CD14-positive monocyte (primary cell): ENCODE measurements at regions not wholly inside any gene's neighbourhood (a gene's known extent, or its start where the extent isn't known, plus 50 kb on each side); places are given as distances from the start of the nearest gene placed in this dataset.

ENCODE experiments used
- DNase-seq, 3 donors: peaks; one replicate each; pipeline ENCODE4 v3.0.0-alpha.2; 2011 to 2022
- H2AFZ ChIP-seq: 2 replicates; pipeline ENCODE4 v1.6.0; 2012; ENCODE audit warnings: mild to moderate bottlenecking, low read depth, low read length, inconsistent platforms; ENCODE audit not compliant: insufficient read depth, poor library complexity, severe bottlenecking
- H3K27ac ChIP-seq, 2 donors: 1 replicate in 1 of 2; 2 replicates in 1 of 2; pipeline ENCODE4 v1.5.1; 2012 to 2013; ENCODE audit warnings: low read length in 2 of 2, control low read depth in 1 of 2, inconsistent platforms in 1 of 2, low read depth in 1 of 2, mild to moderate bottlenecking in 1 of 2
- H3K27me3 ChIP-seq, 2 donors: one replicate each; pipeline versions ENCODE4 v1.6.0 to v1.6.1; 2011 to 2013; ENCODE audit warnings: low read length in 2 of 2; ENCODE audit not compliant: control insufficient read depth in 2 of 2, insufficient read depth in 2 of 2
- H3K36me3 ChIP-seq, 2 donors: replicated peaks in 1 of 2; 1 replicate in 1 of 2; 2 replicates in 1 of 2; pipeline versions ENCODE4 v1.5.1 to v1.6.1; 2012 to 2013; ENCODE audit warnings: low read length in 2 of 2, control low read depth in 1 of 2, inconsistent platforms in 1 of 2, mild to moderate bottlenecking in 1 of 2; ENCODE audit not compliant: insufficient read depth in 2 of 2, control insufficient read depth in 1 of 2
- H3K4me1 ChIP-seq, 2 donors: 1 replicate in 1 of 2; 2 replicates in 1 of 2; pipeline versions ENCODE4 v1.5.1 to v1.6.1; 2012 to 2013; ENCODE audit warnings: low read length in 2 of 2, control low read depth in 1 of 2, inconsistent platforms in 1 of 2, mild to moderate bottlenecking in 1 of 2, moderate library complexity in 1 of 2; ENCODE audit not compliant: insufficient read depth in 2 of 2, control insufficient read depth in 1 of 2
- H3K4me2 ChIP-seq: replicated peaks from 2 replicates; pipeline ENCODE3; 2012; ENCODE audit warnings: low read length, moderate library complexity, mild to moderate bottlenecking; ENCODE audit not compliant: poor library complexity, severe bottlenecking; ENCODE audit errors: extremely low read depth
- H3K4me3 ChIP-seq, 3 experiments: fragments of 200-600 bp in 1 of 3; sonication (generic) in 1 of 3; replicated peaks in 1 of 3; 1 replicate in 2 of 3; 2 replicates in 1 of 3; pipeline ENCODE4 v1.5.1; 2011 to 2013; ENCODE audit warnings: low read length in 3 of 3, mild to moderate bottlenecking in 3 of 3, control low read depth in 2 of 3, low read depth in 2 of 3, inconsistent platforms in 1 of 3, moderate library complexity in 1 of 3
- H3K79me2 ChIP-seq: 2 replicates; pipeline ENCODE4 v1.6.0; 2012; ENCODE audit warnings: mild to moderate bottlenecking, control low read depth, inconsistent platforms, low read length, moderate library complexity; ENCODE audit not compliant: insufficient read depth
- H3K9ac ChIP-seq: 2 replicates; pipeline ENCODE4 v1.6.0; 2017; ENCODE audit warnings: low read length, mild to moderate bottlenecking; ENCODE audit not compliant: insufficient read depth, poor library complexity, severe bottlenecking
- H3K9me3 ChIP-seq, 2 donors: replicated peaks in 1 of 2; 1 replicate in 1 of 2; 2 replicates in 1 of 2; pipeline versions ENCODE4 v1.5.1 to v1.6.1; 2012 to 2013; ENCODE audit warnings: low read length in 2 of 2, control low read depth in 1 of 2; ENCODE audit not compliant: control insufficient read depth in 1 of 2, insufficient read depth in 1 of 2
- H4K20me1 ChIP-seq: 2 replicates; pipeline ENCODE4 v1.6.0; 2012; ENCODE audit warnings: mild to moderate bottlenecking, low read length, control low read depth, moderate library complexity; ENCODE audit not compliant: insufficient read depth
- H3K27ac Mint-ChIP-seq, 7 donors: one replicate each; pipeline ENCODE4 v1.8.0; 2020; ENCODE audit warnings: mild to moderate bottlenecking in 7 of 7, mixed read lengths in 7 of 7, moderate library complexity in 6 of 7, inconsistent platforms in 2 of 7
- H3K27me3 Mint-ChIP-seq, 3 donors: one replicate each; pipeline ENCODE4 v1.8.0; 2021 to 2022; ENCODE audit warnings: low read depth in 3 of 3, mild to moderate bottlenecking in 3 of 3, mixed read lengths in 3 of 3, moderate library complexity in 3 of 3, inconsistent platforms in 1 of 3
- H3K36me3 Mint-ChIP-seq, 2 donors: one replicate each; pipeline ENCODE4 v1.8.0; 2020; ENCODE audit warnings: mixed read lengths in 2 of 2, inconsistent platforms in 1 of 2, mild to moderate bottlenecking in 1 of 2
- H3K4me1 Mint-ChIP-seq: one replicate; pipeline ENCODE4 v1.8.0; 2020; ENCODE audit warnings: mild to moderate bottlenecking, mixed read lengths
- H3K4me3 Mint-ChIP-seq, 2 donors: one replicate each; pipeline ENCODE4 v1.8.0; 2020; ENCODE audit warnings: mild to moderate bottlenecking in 2 of 2, mixed read lengths in 2 of 2, moderate library complexity in 1 of 2
- H3K9me3 Mint-ChIP-seq, 7 donors: one replicate each; pipeline ENCODE4 v1.8.0; 2020 to 2022; ENCODE audit warnings: mixed read lengths in 7 of 7, mild to moderate bottlenecking in 6 of 7, moderate library complexity in 6 of 7, inconsistent platforms in 2 of 7
- WGBS: methylation state at CpG from one replicate; pipeline ENCODE4 v1.1.5; 2013; ENCODE audit warnings: missing lambda C conversion rate; ENCODE audit not compliant: insufficient coverage; 5-methylcytosine and 5-hydroxymethylcytosine counted together
- intact Hi-C, 2 donors: fragments of 100-400 bp; cut with micrococcal nuclease; formaldehyde crosslinking; loops; one replicate each; pipeline versions ENCODE4 v1.15.0 to v1.15.1; 2023
- TF ChIP-seq, protein P1 (sequence below): fragments of 200-600 bp; IDR thresholded peaks from one replicate; pipeline ENCODE4 v1.8.0; 2022; ENCODE audit warnings: antibody characterized with exemption, mild to moderate bottlenecking

DNA sequence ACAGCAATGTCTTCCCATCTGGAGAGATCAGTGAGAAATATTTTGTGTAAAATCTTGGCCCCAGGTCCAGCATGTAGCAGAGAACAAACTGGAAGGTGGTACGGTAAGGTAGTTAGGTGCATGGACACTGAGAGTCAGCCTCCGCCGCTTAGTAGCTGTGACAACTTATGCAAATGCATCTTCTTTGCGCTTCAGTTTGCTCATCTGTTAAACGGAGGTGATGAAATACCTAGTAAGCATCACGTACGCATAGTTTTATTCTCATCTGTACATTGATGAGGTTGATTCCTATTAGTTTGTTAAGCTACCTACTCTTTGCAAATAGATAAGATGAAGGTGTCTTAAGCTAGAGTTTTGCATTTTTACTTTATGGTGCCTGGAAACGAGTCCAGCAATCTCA, 80.0 kb upstream of the MSX1 start:
- Histone ChIP-seq H4K20me1 (no peaks in the 10 kb centered on the region), H3K4me2 (no peak overlapping the region), H3K36me3 (no peaks in the 10 kb centered on the region), H3K4me3 (no peak overlapping the region), H3K9me3 (peaks cover 0 to 2% of the 10 kb centered on the region in 2 donors), H3K27me3 (no peaks in the 10 kb centered on the region), H3K79me2 (no peaks in the 10 kb centered on the region), H2AFZ (no peak overlapping the region), H3K9ac (no peak overlapping the region), H3K27ac (no peak overlapping the region), H3K4me1 (no peaks in the 10 kb centered on the region)
- H3K4me3 Mint-ChIP-seq, result no peak overlapping the region
- no peak for DNase-seq
- no peaks in the 10 kb centered on the region for H3K4me1 Mint-ChIP-seq
- H3K27me3 Mint-ChIP-seq, result peaks cover 3 to 5% (median 4%) of the 10 kb centered on the region in 3 donors
- peaks cover 0 to 13% (median 6%) of the 10 kb centered on the region in 7 donors for H3K9me3 Mint-ChIP-seq
- no peak overlapping the region for H3K27ac Mint-ChIP-seq
- 100% methylated on average over 1 of the region's 8 CpGs for WGBS
- TF ChIP-seq, protein P1, sequence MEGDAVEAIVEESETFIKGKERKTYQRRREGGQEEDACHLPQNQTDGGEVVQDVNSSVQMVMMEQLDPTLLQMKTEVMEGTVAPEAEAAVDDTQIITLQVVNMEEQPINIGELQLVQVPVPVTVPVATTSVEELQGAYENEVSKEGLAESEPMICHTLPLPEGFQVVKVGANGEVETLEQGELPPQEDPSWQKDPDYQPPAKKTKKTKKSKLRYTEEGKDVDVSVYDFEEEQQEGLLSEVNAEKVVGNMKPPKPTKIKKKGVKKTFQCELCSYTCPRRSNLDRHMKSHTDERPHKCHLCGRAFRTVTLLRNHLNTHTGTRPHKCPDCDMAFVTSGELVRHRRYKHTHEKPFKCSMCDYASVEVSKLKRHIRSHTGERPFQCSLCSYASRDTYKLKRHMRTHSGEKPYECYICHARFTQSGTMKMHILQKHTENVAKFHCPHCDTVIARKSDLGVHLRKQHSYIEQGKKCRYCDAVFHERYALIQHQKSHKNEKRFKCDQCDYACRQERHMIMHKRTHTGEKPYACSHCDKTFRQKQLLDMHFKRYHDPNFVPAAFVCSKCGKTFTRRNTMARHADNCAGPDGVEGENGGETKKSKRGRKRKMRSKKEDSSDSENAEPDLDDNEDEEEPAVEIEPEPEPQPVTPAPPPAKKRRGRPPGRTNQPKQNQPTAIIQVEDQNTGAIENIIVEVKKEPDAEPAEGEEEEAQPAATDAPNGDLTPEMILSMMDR, result no peak
- intact Hi-C loops, result no loop called here
- H3K36me3 Mint-ChIP-seq, result no peaks in the 10 kb centered on the region

- intact Hi-C loops, result no loop called here
- Mint-ChIP-seq H3K36me3 (no peaks in the 10 kb centered on the region), H3K27ac (no peak overlapping the region), H3K9me3 (peaks cover 0 to 13% (median 6%) of the 10 kb centered on the region in 7 donors), H3K27me3 (peaks cover 3 to 5% (median 4%) of the 10 kb centered on the region in 3 donors), H3K4me3 (no peak overlapping the region), H3K4me1 (no peaks in the 10 kb centered on the region)
- DNase-seq, result no peak
- Histone ChIP-seq H3K27me3 (no peaks in the 10 kb centered on the region), H3K4me1 (no peaks in the 10 kb centered on the region), H2AFZ (no peak overlapping the region), H3K9ac (no peak overlapping the region), H3K27ac (no peak overlapping the region), H4K20me1 (no peaks in the 10 kb centered on the region), H3K36me3 (no peaks in the 10 kb centered on the region), H3K79me2 (no peaks in the 10 kb centered on the region), H3K4me3 (no peak overlapping the region), H3K9me3 (peaks cover 0 to 2% of the 10 kb centered on the region in 2 donors), H3K4me2 (no peak overlapping the region)
- TF ChIP-seq, protein P1, result no peak
- 90% methylated on average over 2 of the region's 2 CpGs for WGBS
Observed at GRCh38 chr4:4779054-4779453, 80.4 kb upstream of the MSX1 start.
